IMR-90 (cell line): ENCODE measurements at regions not wholly inside any gene's neighbourhood (a gene's known extent, or its start where the extent isn't known, plus 50 kb on each side); places are given as distances from the start of the nearest gene placed in this dataset.

Experiments used
- ATAC-seq: fragments of 200-7000 bp; cut with Tn5 transposase; 2 replicates; pipeline ENCODE4 v1.9.1; 2020; ENCODE audit warnings: low read depth, mild to moderate bottlenecking, moderate library complexity
- BruUV-seq: library from RNA; stranded (reverse); fragments of 400-500 nt; replicated peaks from 2 replicates; lab custom pipeline; 2021; lab: Mats Ljungman, UMichigan
- CTCF ChIA-PET: fragments of 300-600 bp; formaldehyde crosslinking; extraction: SDS; loops from one replicate; lab custom pipeline; 2021; ENCODE audit warnings: antibody characterized with exemption; lab: Yijun Ruan, JAX
- POLR2A ChIA-PET: fragments of 300-600 bp; sonication (Branson Sonifier 250); formaldehyde crosslinking; loops from one replicate; lab custom pipeline; 2022; ENCODE audit warnings: antibody characterized with exemption; ENCODE audit not compliant: unreplicated experiment; lab: Charles Lee
- DNase-seq: peaks from one replicate; pipeline ENCODE4 v3.0.0; 2013
- H2AFZ ChIP-seq: replicated peaks from 2 replicates; pipeline ENCODE3; 2013; ENCODE audit warnings: low read length, mild to moderate bottlenecking; ENCODE audit not compliant: poor library complexity
- H2AK5ac ChIP-seq: 2 replicates; pipeline ENCODE4 v1.6.1; 2013; ENCODE audit warnings: low read depth, low read length, inconsistent platforms
- H2AK9ac ChIP-seq: replicated peaks from 2 replicates; pipeline ENCODE3; 2013; ENCODE audit warnings: mild to moderate bottlenecking, low read depth, low read length, moderate library complexity; ENCODE audit not compliant: poor library complexity
- H2BK120ac ChIP-seq: 2 replicates; pipeline ENCODE4 v1.6.1; 2013; ENCODE audit warnings: low read depth, low read length, inconsistent platforms
- H2BK15ac ChIP-seq: 3 replicates; pipeline ENCODE4 v1.6.1; 2013; ENCODE audit warnings: low read depth, low read length, inconsistent platforms
- H2BK20ac ChIP-seq: 2 replicates; pipeline ENCODE4 v1.6.1; 2013; ENCODE audit warnings: low read depth, mild to moderate bottlenecking, inconsistent platforms, low read length, moderate library complexity
- H2BK5ac ChIP-seq: 2 replicates; pipeline ENCODE4 v1.6.1; 2013; ENCODE audit warnings: mild to moderate bottlenecking, low read depth, low read length, inconsistent platforms; ENCODE audit not compliant: poor library complexity, severe bottlenecking
- H3K14ac ChIP-seq: replicated peaks from 2 replicates; pipeline ENCODE4 v1.6.1; 2013; ENCODE audit warnings: low read depth, low read length, inconsistent platforms
- H3K18ac ChIP-seq: 2 replicates; pipeline ENCODE4 v1.6.1; 2013; ENCODE audit warnings: low read depth, low read length, control low read depth
- H3K23ac ChIP-seq: 2 replicates; pipeline ENCODE4 v1.6.1; 2013; ENCODE audit warnings: low read depth, low read length, inconsistent platforms
- H3K27ac ChIP-seq: 2 replicates; pipeline ENCODE4 v1.5.1; 2013; ENCODE audit warnings: mild to moderate bottlenecking, control low read depth, low read length; ENCODE audit not compliant: insufficient read depth
- H3K27me3 ChIP-seq: 2 replicates; pipeline ENCODE4 v1.6.1; 2013; ENCODE audit warnings: low read length; ENCODE audit not compliant: control insufficient read depth, insufficient read depth
- H3K36me3 ChIP-seq: 2 replicates; pipeline ENCODE4 v1.6.1; 2013; ENCODE audit warnings: low read length, mixed read lengths; ENCODE audit not compliant: control insufficient read depth, insufficient read depth
- H3K4ac ChIP-seq: 2 replicates; pipeline ENCODE4 v1.6.1; 2013; ENCODE audit warnings: low read depth, low read length, inconsistent platforms
- H3K4me1 ChIP-seq: 2 replicates; pipeline ENCODE4 v1.6.1; 2013; ENCODE audit warnings: low read length, mixed read lengths; ENCODE audit not compliant: control insufficient read depth, insufficient read depth
- H3K4me2 ChIP-seq: 2 replicates; pipeline ENCODE4 v1.6.1; 2013; ENCODE audit warnings: low read depth, mild to moderate bottlenecking, control low read depth, low read length, moderate library complexity
- H3K4me3 ChIP-seq: 2 replicates; pipeline ENCODE4 v1.5.1; 2013; ENCODE audit warnings: low read depth, mild to moderate bottlenecking, control low read depth, low read length, moderate library complexity; ENCODE audit not compliant: insufficient read depth
- H3K56ac ChIP-seq: 2 replicates; pipeline ENCODE4 v1.6.1; 2013; ENCODE audit warnings: low read length, inconsistent platforms; ENCODE audit not compliant: insufficient read depth; ENCODE audit errors: extremely low read depth
- H3K79me1 ChIP-seq, 2 experiments: 2 replicates each; pipeline ENCODE4 v1.6.1; 2013; ENCODE audit warnings: low read length in 2 of 2, inconsistent platforms in 1 of 2, low read depth in 1 of 2
- H3K9ac ChIP-seq: 2 replicates; pipeline ENCODE4 v1.6.1; 2013; ENCODE audit warnings: low read depth, low read length, control low read depth
- H3K9me1 ChIP-seq: 2 replicates; pipeline ENCODE4 v1.6.1; 2013; ENCODE audit warnings: low read length, inconsistent platforms; ENCODE audit not compliant: insufficient read depth
- H3K9me3 ChIP-seq: 2 replicates; pipeline ENCODE4 v1.6.1; 2013; ENCODE audit warnings: low read length; ENCODE audit not compliant: control insufficient read depth, insufficient read depth
- H4K20me1 ChIP-seq: 2 replicates; pipeline ENCODE4 v1.6.1; 2013; ENCODE audit warnings: low read length, inconsistent platforms; ENCODE audit not compliant: insufficient read depth
- H4K5ac ChIP-seq: 2 replicates; pipeline ENCODE4 v1.6.1; 2013; ENCODE audit warnings: mild to moderate bottlenecking, low read depth, low read length, control low read depth
- H4K8ac ChIP-seq, 2 experiments: 2 replicates each; pipeline ENCODE4 v1.6.1; 2013; ENCODE audit warnings: low read depth in 2 of 2, low read length in 2 of 2, control low read depth in 1 of 2, inconsistent platforms in 1 of 2
- H4K91ac ChIP-seq: 2 replicates; pipeline ENCODE4 v1.6.1; 2013; ENCODE audit warnings: low read depth, low read length, inconsistent platforms; ENCODE audit not compliant: insufficient read depth
- BHLHE40 ChIP-seq: fragments of 150-350 bp; IDR thresholded peaks from 2 replicates; pipeline ENCODE4 v1.6.1; 2016; ENCODE audit warnings: mild to moderate bottlenecking, low read depth, low read length
- FOS ChIP-seq: fragments of 150-350 bp; IDR thresholded peaks from 2 replicates; pipeline ENCODE4 v1.6.1; 2016; ENCODE audit warnings: low read depth, low read length
- dilution Hi-C: fragments of 300-500 bp; cut with HindIII; formaldehyde crosslinking; loops from one replicate; pipeline ENCODE4 v1.14.3; 2018; ENCODE audit warnings: low sequenced_read_pairs; ENCODE audit not compliant: unreplicated experiment
- in situ Hi-C: fragments of 300-500 bp; cut with MboI; formaldehyde crosslinking; loops from 3 replicates; pipeline ENCODE4 v1.14.3; 2019; ENCODE audit warnings: low sequenced_read_pairs, inconsistent platforms, mixed read lengths
- intact Hi-C: fragments of 100-400 bp; cut with micrococcal nuclease; formaldehyde crosslinking; loops from 2 replicates; pipeline ENCODE4 v1.10.0; 2022

DNA sequence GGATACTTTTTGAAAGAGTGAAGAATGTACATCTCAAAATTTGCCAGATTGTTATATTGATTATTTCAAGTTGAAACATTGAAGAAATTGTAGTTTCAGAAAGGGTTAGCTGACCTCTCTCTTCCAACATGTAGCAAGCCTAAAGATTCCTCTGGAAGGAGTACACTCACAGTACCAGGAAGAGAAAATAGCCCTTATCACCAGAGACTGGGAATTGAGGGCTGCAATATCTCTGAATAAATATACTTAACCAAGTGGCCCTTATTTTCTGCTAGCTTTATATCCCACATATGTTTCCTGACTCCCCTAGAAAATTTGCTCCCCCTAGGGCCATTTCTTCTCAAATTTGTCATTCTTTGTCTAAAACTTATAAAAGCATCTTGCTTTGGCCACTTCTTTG is 332.2 kb downstream of the GASK1B start:
- Histone ChIP-seq H3K23ac (no peak overlapping the region), H2AFZ (no peak overlapping the region), H4K8ac (no peak overlapping the region), H3K14ac (no peak overlapping the region), H3K4ac (no peak overlapping the region), H4K20me1 (no peaks in the 10 kb centered on the region), H3K4me1 (no peaks in the 10 kb centered on the region), H4K5ac (no peak overlapping the region), H3K9me1 (no peaks in the 10 kb centered on the region), H2AK9ac (no peak overlapping the region), H3K27ac (no peak overlapping the region), H3K9me3 (no peaks in the 10 kb centered on the region), H2BK5ac (no peak overlapping the region), H2BK120ac (no peak overlapping the region), H3K4me2 (no peak overlapping the region), H2AK5ac (no peak overlapping the region), H3K27me3 (no peaks in the 10 kb centered on the region), H3K79me1 (no peaks in the 10 kb centered on the region), H3K36me3 (no peaks in the 10 kb centered on the region), H3K4me3 (no peak overlapping the region), H4K91ac (no peak overlapping the region), H3K56ac (no peak overlapping the region), H2BK15ac (no peak overlapping the region), H3K9ac (no peak overlapping the region), H3K18ac (no peak overlapping the region), H2BK20ac (no peak overlapping the region)
- POLR2A ChIA-PET: no interaction called here
- no peak for DNase-seq
- ATAC-seq: no peak
- in situ Hi-C loops (no loop called here), intact Hi-C loops (no loop called here), dilution Hi-C loops (no loop called here)
- TF ChIP-seq FOS: no peak
- no peak for TF ChIP-seq BHLHE40
- CTCF ChIA-PET: no interaction called here
- BruUV-seq: no TSS peak
